ENCODE measurements at regions not wholly inside any gene's neighbourhood (a gene's known extent, or its start where the extent isn't known, plus 50 kb on each side); places are given as distances from the start of the nearest gene placed in this dataset.
"Not testable (repeated sequence)": the region's sequence is repeated elsewhere in the genome, so short reads cannot be mapped to it uniquely, and the experiment has no call there.

DNA sequence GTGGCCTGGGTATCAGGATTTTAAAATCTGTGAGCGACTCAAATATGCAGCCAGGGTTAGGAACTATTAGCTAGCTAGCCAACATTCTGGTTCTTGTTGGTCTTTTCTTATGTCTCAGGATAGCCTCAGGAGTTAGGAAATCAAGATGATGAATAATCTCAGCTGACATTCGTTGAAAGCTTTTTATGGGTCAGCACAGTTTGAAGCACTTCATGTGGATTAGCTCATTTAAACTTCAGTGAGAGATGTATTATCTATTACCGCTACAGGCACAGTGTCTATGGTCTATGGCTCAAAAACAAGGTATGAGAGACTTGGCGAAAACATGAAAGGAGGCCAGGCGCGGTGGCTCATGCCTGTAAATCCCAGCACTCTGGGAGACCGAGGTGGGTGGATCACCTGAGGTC, 187.5 kb upstream of the THRB start:
- H3K4me1 Mint-ChIP-seq (ENCODE audit: low read depth), result peaks cover 28% of the 10 kb centered on the region
- no peaks in the 10 kb centered on the region for H3K36me3 Mint-ChIP-seq (ENCODE audit: low read depth)
- no peak overlapping the region for H3K4me3 Mint-ChIP-seq
- no peak overlapping the region for H3K27ac Mint-ChIP-seq
- peaks cover 8% of the 10 kb centered on the region for H3K9me3 Mint-ChIP-seq
- peaks cover 56% of the 10 kb centered on the region for H3K27me3 Mint-ChIP-seq

DNA sequence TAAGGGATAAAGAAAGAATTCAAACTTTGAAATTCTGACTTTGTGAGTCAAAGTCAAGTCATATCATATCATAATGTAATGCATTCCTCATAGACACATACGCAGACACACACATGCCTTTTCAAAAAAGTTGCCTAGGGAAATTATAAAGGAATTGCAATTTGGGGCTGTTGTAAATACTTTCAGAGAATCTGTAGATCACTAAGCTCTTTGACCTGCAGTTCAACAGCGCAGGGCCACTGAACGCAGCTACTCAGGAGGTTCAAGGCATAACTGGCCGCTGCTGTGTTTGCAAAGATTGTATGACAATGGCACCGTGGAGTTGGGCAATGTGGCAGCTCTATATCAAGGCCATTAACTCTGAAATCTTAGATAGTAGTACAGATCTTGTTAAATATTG, 188.4 kb upstream of the THRB start:
- H3K27ac Mint-ChIP-seq, result no peak overlapping the region
- peaks cover 22% of the 10 kb centered on the region for H3K4me1 Mint-ChIP-seq (ENCODE audit: low read depth)
- no peak overlapping the region for H3K4me3 Mint-ChIP-seq
- H3K27me3 Mint-ChIP-seq, result peaks cover 57% of the 10 kb centered on the region
- H3K9me3 Mint-ChIP-seq, result peaks cover 8% of the 10 kb centered on the region
- no peaks in the 10 kb centered on the region for H3K36me3 Mint-ChIP-seq (ENCODE audit: low read depth)

DNA sequence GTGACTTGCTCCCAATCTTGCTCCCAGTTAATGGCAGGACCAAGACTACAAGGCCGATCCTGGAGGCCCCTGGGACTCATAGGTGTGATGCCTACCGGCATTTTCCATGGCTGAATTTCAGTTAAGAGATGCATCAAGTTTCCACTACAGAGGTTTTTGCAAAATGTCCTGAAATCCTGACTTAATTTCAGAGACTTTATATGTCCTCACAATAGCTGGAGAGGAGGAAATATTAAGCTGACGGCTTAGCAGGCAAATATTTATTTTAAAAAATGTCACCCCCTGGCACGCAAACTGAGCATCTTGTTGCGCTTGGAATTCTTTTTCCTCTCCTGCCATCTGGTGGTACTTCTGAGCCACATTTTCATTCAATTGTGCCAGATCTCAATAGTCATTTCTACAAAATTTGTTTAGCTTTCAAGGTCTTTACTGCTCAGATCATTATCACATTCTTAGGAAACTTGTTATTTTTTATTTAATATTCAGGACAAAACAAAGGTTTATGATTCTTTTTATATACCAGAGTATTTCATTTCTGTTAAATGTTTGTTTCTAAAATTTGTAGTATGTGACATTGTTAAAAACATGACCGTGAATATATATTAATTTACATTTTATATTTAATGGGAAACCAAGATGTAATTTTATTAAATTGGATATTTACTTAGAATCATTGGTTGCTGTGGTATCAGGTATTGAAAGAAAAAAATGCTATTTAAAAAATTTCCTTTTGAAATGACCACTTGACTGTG, 189.2 kb upstream of the THRB start:
- Mint-ChIP-seq H3K27ac (no peak overlapping the region), H3K27me3 (peaks cover 58% of the 10 kb centered on the region), H3K9me3 (peaks cover 8% of the 10 kb centered on the region), H3K4me1 (ENCODE audit: low read depth) (peaks cover 15% of the 10 kb centered on the region), H3K36me3 (ENCODE audit: low read depth) (no peaks in the 10 kb centered on the region), H3K4me3 (no peak overlapping the region)

DNA sequence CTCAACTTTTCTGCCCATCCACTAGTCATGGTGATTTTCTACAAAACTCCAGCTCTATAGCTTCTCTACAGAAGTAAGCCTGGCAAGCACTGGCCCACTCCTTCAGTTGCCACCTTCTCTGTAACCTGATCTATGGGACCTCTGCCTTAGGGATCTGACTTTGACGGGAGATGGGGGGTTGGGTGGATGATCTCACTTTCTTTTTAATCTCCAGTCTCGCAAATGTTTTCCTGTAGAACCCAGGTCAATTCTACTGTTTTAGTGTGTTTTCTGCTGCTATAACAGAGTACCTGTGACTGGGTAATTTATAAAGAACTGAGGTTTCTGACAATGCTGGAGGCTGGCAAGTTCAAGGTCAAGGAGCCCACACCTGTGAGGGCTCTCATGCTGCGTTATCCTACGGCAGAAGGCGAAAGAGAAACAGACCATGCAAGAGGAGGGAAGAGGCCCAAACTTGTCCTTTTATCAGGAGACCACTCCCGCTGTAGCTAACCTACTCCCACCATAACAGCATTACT, 189.9 kb upstream of the THRB start:
- no peak overlapping the region for H3K4me3 Mint-ChIP-seq
- H3K4me1 Mint-ChIP-seq (ENCODE audit: low read depth), result peaks cover 12% of the 10 kb centered on the region
- H3K9me3 Mint-ChIP-seq, result peaks cover 8% of the 10 kb centered on the region
- H3K27ac Mint-ChIP-seq, result no peak overlapping the region
- peaks cover 52% of the 10 kb centered on the region for H3K27me3 Mint-ChIP-seq
- H3K36me3 Mint-ChIP-seq (ENCODE audit: low read depth), result no peaks in the 10 kb centered on the region

DNA sequence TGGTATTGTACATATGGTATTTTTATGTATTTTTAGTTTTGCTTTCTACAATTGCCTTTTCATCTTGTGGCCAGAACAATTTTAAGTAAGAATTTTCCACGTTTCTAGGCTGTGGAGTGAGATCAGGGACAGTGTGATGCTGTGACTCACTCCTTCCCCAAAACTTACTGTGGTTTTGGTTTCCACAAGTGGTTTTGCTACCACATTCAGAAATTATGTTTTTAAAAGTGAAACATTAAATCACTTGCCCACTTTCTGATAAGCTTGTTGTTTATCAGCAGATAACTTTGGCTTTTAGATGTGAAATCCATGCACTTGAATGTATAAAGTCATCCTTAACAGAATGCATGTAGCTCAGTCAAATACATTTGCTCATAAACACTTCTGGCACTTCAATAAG, 192.2 kb upstream of the THRB start:
- H3K27ac Mint-ChIP-seq, result no peak overlapping the region
- no peak overlapping the region for H3K4me3 Mint-ChIP-seq
- H3K36me3 Mint-ChIP-seq (ENCODE audit: low read depth), result no peaks in the 10 kb centered on the region
- peaks cover 37% of the 10 kb centered on the region for H3K27me3 Mint-ChIP-seq
- peaks cover 12% of the 10 kb centered on the region for H3K4me1 Mint-ChIP-seq (ENCODE audit: low read depth)
- no peaks in the 10 kb centered on the region for H3K9me3 Mint-ChIP-seq

DNA sequence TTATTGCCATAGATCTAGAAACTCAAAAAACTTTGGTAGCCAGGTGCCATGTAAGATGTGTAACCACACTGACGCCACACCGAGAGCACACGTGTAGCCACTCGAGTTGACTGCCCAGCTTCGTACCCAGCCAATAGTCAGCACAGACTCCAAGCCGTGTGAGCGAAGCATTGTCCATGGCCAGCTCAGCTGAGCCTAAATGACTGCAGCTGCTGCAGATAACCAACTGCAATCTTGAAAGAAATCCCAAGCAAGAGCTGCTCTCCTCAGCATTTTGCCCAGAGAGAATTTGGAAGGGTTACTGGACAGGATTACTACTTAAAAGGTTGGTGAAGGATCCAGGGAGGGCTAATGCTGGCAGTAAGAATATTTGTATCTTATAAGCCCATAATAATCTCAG, 193.0 kb upstream of the THRB start:
- Mint-ChIP-seq H3K27ac (no peak overlapping the region), H3K36me3 (ENCODE audit: low read depth) (no peaks in the 10 kb centered on the region), H3K9me3 (no peaks in the 10 kb centered on the region), H3K4me1 (ENCODE audit: low read depth) (peaks cover 12% of the 10 kb centered on the region), H3K27me3 (peaks cover 44% of the 10 kb centered on the region), H3K4me3 (no peak overlapping the region)

DNA sequence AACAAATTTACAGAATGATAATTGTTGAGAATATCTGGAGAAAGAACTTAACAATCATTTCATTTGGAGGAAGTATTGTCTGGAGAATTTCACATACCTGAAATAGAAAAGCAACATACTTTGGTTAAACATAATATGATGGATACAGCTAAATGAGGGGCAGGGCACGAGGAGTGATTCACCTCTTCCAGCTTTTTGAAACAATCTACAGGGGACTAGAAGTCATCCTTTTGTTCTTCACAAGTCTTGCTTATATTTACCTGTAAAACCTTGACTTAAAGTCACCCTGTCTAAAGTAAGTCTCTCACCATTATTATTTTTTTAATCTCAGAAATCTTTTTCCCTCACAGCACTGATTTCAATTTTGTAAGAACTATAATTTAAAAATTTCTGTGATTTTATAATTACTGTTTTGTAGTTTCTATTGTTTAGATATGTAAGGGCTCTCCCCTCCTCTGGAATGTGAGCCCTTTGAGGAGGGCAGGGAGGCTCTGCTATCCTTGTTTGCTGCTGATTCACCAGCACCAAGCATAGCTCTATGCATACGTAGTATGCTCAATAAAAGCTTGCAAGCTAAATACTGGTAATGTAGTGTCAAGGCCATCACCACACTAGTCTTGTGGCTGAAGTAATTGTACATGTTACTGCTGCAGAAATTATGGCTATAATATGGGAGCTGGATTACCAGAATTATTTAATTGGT, 193.9 kb upstream of the THRB start:
- no peaks in the 10 kb centered on the region for H3K9me3 Mint-ChIP-seq
- H3K4me1 Mint-ChIP-seq (ENCODE audit: low read depth), result peaks cover 12% of the 10 kb centered on the region
- H3K4me3 Mint-ChIP-seq, result no peak overlapping the region
- H3K27me3 Mint-ChIP-seq, result peaks cover 36% of the 10 kb centered on the region
- no peaks in the 10 kb centered on the region for H3K36me3 Mint-ChIP-seq (ENCODE audit: low read depth)
- H3K27ac Mint-ChIP-seq, result no peak overlapping the region

DNA sequence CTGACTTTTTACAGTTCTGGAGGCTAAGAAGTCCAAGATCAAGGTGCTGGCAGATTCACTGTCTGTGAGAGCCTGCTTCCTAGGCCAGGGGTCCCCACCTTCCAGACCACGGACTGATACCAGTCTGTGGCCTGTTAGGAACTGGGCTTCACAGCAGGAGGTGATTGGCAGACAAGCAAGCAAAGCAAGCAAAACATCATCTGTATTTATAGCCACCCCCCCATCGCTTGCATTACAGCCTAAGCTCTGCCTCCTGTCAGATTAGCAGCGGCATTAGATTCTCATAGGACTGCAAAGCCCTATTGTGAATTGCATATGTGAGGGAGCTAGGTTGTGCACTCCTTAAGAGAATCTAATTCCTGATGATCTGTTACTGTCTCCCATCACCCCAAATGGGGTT, 194.7 kb upstream of the THRB start:
- H3K9me3 Mint-ChIP-seq, result no peaks in the 10 kb centered on the region
- no peaks in the 10 kb centered on the region for H3K36me3 Mint-ChIP-seq (ENCODE audit: low read depth)
- H3K4me3 Mint-ChIP-seq, result no peak overlapping the region
- peaks cover 38% of the 10 kb centered on the region for H3K27me3 Mint-ChIP-seq
- peaks cover 12% of the 10 kb centered on the region for H3K4me1 Mint-ChIP-seq (ENCODE audit: low read depth)
- H3K27ac Mint-ChIP-seq, result no peak overlapping the region

DNA sequence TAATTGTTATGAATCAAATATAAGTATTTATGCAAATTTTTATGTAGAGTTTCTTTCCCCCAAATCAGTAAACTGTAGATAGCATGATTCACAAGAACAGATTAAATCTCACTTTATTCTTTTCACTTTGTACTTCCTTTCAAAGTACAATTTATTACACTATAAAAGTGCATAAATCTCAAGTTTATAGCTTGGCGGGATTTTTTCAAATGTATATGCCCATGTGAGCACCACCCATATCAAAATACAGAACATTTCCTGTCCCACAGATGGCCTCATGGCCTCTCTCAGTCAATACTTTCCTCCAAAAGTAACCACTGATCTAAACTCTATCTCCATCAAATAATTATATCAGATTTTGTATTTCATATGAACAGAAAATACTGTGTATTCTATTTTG, 196.1 kb upstream of the THRB start:
- Mint-ChIP-seq H3K36me3 (ENCODE audit: low read depth) (no peaks in the 10 kb centered on the region), H3K4me1 (ENCODE audit: low read depth) (peaks cover 12% of the 10 kb centered on the region)

DNA sequence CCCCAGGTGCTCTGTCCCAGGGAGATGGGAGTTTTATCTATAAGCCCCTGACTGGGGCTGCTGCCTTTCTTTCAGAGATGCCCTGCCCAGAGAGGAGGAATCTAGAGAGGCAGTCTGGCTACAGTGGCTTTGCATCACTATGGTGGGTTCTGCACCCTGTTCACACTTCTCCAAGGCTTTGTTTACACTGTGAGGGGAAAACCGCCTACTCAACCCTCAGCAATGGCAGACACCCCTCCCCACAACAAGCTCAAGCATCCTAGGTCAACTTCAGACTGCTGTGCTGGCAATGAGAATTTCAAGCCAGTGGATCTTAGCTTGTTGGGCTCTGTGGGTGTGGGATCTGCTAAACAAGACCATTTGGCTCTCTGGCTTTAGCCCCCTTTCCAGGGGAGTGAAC, 204.4 kb upstream of the THRB start:
- H3K27ac Mint-ChIP-seq; H3K4me1 Mint-ChIP-seq (ENCODE audit: low read depth); H3K4me3 Mint-ChIP-seq; H3K27me3 Mint-ChIP-seq; H3K9me3 Mint-ChIP-seq; H3K36me3 Mint-ChIP-seq (ENCODE audit: low read depth): not testable (repeated sequence)

More for the DNA sequence above, 196.1 kb upstream of the THRB start:
- Mint-ChIP-seq H3K4me3 (no peak overlapping the region), H3K27me3 (peaks cover 29% of the 10 kb centered on the region), H3K9me3 (peaks cover 7% of the 10 kb centered on the region), H3K27ac (no peak overlapping the region)

DNA sequence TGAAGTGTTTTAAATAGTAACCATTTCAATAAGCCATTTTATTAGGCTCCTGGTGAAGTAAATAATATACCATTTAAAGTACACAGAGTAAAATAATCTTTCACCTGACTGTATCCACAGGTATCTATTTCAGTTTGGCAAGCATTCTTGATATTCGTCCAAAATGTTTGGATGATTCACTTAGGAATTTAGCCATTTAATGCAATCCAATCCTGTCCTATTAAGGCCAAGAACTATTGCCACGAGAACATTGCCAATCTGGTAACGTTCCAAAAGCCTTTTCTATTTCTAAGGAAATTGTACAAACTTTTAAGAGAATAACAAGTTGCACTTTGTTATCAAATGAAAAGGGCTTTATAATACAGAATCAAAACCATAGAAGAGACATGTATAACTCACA, 209.8 kb upstream of the THRB start:
- Mint-ChIP-seq H3K4me3 (no peak overlapping the region), H3K27me3 (peaks cover 4% of the 10 kb centered on the region), H3K9me3 (no peaks in the 10 kb centered on the region), H3K36me3 (ENCODE audit: low read depth) (no peaks in the 10 kb centered on the region), H3K4me1 (ENCODE audit: low read depth) (no peaks in the 10 kb centered on the region), H3K27ac (no peak overlapping the region)

DNA sequence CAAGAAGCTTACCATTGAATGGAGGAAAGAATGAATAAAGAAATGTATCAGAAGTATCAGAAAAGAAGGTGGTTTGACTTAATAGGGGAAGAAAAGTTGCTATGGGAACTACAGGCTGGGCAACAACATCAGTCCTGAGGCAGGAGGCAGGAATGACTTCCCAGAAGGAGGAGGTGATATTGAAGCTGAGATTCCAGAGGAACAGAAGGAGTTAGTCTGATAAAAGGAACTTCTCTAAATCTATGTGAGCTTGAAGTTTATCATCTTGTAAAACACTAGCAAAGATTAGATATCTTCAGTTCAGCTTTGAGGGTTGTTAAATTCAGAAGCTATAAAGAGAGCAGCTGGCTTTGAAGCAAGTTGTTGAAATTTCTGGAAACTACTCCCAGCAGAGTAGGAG, 213.3 kb upstream of the THRB start:
- Mint-ChIP-seq H3K4me3 (no peak overlapping the region), H3K9me3 (no peaks in the 10 kb centered on the region), H3K27me3 (peaks cover 4% of the 10 kb centered on the region), H3K27ac (no peak overlapping the region), H3K36me3 (ENCODE audit: low read depth) (no peaks in the 10 kb centered on the region), H3K4me1 (ENCODE audit: low read depth) (no peaks in the 10 kb centered on the region)

DNA sequence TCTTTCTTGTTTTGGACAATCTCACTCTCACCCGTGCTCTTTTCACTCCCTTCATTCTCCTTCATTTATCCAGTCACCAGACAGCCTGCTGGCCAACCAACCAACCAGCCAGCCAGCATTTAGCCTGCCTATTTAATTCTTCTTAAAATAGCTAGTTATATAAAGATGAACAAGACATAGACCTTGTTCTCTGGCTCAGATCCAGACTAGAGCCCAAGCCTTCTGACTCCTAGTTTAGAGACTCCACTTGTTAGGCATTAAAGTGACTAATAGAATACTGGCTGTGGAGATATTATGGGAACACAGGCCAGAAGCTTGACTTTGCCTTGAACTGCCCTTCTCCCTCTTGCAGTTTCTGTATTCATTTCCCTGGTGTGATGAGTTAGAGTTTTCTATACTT, 215.3 kb upstream of the THRB start:
- H3K9me3 Mint-ChIP-seq, result no peaks in the 10 kb centered on the region
- no peaks in the 10 kb centered on the region for H3K36me3 Mint-ChIP-seq (ENCODE audit: low read depth)
- H3K27ac Mint-ChIP-seq, result no peak overlapping the region
- H3K27me3 Mint-ChIP-seq, result no peaks in the 10 kb centered on the region
- H3K4me1 Mint-ChIP-seq (ENCODE audit: low read depth), result no peaks in the 10 kb centered on the region
- H3K4me3 Mint-ChIP-seq, result no peak overlapping the region

DNA sequence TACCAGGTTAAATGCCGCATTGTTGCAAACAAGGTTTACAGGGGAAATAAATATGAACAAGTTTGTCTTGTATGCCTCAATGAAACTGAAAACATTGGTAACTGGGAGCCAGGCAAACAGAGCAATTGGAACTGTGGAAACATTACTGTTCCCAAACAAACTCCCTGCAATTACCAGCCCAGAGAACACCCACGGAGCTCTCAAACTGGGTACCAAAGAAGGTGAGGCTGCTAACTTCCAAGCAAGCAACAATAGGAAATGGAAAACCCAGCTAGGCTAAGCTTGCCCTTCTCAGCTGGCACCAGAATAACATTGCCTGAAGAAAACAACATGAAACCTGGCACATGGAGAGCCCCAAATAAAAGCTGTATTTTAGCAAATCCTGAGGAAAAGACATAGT, 218.9 kb upstream of the THRB start:
- Mint-ChIP-seq H3K27me3 (no peaks in the 10 kb centered on the region), H3K27ac (no peak overlapping the region), H3K9me3 (no peaks in the 10 kb centered on the region), H3K36me3 (ENCODE audit: low read depth) (no peaks in the 10 kb centered on the region), H3K4me3 (no peak overlapping the region), H3K4me1 (ENCODE audit: low read depth) (no peaks in the 10 kb centered on the region)

DNA sequence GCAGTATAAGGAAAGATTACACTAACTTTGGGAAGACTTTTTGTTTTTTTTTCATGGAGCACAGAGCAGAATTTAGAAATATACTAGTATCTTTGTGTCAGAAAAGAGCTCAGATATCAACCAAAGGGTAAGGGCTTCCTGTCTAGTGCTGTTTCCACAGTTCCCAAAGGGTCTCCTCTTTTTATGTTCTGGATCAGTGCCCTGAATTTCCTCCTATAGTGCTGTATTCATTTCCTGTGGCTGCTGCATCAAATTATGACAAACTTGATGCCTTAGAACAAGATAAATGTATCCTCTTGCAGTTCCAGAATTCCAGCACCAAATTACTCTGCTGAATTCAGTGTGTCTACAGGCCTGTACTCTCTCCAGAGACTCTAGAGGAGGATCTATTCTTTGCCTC, 219.8 kb upstream of the THRB start:
- no peak overlapping the region for H3K4me3 Mint-ChIP-seq
- H3K36me3 Mint-ChIP-seq (ENCODE audit: low read depth), result no peaks in the 10 kb centered on the region
- H3K4me1 Mint-ChIP-seq (ENCODE audit: low read depth), result no peaks in the 10 kb centered on the region
- no peaks in the 10 kb centered on the region for H3K9me3 Mint-ChIP-seq
- H3K27ac Mint-ChIP-seq, result no peak overlapping the region
- no peaks in the 10 kb centered on the region for H3K27me3 Mint-ChIP-seq

Data from stimulated activated naive CD8-positive, alpha-beta T cell treated with anti-CD3 and anti-CD28 coated beads, Interleukin-15, Interleukin-2, amounts not matched to agents 100 ng/mL and 50 ng/mL, for 24 hours (primary cell).